Right renal pelvis (tissue), 4 donors: ENCODE measurements at regions not wholly inside any gene's neighbourhood (a gene's known extent, or its start where the extent isn't known, plus 50 kb on each side); places are given as distances from the start of the nearest gene placed in this dataset.

Experiments
- DNase-seq, 4 donors: peaks; one replicate each; pipeline ENCODE4 v3.0.0-alpha.2; 2013; ENCODE audit warnings: low read depth in 4 of 4, low spot score in 3 of 4, missing footprints in 1 of 4

DNA sequence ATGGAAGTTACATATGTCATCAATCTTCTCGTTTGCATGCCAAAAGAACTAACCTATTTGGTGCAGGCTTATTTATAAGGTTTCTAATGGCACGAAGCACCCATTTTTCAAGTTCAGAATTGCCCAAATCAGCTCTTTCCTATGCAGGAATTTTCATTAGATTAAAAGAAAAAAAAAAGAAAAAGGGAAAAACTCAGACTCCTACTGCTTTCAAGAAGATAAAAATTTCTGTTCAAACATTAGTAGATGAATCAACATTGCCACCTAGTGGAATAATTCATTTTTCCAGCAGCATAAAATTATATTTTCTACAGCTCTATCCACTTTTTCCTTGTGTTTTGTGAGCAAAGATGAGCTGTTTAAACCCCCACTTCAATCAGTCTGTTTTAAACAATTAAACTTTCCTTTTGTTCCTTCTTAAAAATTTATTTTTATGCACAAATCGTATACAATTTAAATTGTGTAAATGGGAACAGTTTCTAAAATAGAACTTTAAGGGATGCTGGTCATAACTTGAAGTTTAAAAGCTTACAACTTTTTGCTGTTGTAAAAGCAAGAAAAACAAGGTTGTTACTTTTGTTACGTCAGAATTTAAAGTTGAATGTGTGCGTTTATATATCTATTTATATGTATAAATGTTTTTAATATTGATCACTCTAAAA, 309.9 kb downstream of the ARAP2 start:
- peak; percentile 34 to 41 (median 36) for DNase-seq

DNA sequence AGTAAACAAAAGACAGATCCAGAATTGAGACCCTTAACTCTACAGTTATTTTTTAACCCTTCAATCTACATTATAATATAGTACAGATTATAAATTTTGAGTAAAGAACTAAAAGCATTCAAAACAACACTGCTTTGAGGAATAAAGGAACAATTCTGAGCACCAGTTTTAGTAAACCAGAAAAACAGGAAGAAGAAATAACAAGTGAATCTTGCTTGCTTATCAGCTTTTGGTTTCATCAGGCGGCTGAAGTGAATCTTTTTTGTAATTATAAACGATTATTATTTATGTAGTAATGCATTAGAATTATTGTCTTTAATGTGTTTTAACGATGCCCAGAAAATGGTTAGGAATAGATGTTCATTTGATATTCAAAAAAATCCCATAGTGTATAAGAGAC, 305.4 kb downstream of the ARAP2 start:
- no peak for DNase-seq

DNA sequence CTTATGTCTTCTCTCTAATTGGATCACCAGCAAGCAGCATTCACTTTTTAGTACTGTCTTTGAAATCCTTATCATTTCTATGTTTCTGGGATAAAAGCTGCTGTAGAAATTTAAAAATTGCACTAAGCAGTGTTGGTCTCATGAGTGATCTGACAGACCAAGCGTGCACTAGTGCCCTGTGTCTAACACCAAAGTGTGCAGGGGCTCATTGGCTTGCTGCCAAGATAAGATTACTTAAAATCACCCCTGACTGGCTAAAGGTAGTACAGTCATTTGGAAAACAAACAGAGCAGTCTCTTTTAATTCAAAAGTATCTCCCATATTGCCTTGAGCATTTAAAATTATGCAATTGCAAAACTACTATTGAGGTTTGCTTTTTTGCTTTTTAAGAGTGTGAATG, 304.6 kb downstream of the ARAP2 start:
- peak in 1 of 4 donors; percentile 1 for DNase-seq

DNA sequence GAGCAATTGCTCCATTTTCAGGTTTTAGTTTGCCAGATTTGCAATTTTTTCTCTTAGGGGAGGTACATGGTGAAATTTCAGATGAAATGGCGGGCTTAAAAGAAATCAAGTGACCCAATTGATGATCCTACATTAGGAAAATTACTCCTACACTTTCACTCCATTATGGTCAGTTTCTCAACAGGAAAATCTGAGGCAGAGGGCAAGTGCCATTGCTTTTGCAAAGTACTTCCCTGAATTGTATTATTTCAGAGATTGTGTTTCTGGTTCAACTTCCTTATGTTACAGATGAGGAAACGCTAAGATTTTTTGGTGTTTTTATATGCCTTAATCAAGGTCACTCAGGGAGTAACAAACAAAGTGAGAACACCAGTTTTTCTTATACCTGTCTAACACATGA, 302.2 kb downstream of the ARAP2 start:
- no peak for DNase-seq

DNA sequence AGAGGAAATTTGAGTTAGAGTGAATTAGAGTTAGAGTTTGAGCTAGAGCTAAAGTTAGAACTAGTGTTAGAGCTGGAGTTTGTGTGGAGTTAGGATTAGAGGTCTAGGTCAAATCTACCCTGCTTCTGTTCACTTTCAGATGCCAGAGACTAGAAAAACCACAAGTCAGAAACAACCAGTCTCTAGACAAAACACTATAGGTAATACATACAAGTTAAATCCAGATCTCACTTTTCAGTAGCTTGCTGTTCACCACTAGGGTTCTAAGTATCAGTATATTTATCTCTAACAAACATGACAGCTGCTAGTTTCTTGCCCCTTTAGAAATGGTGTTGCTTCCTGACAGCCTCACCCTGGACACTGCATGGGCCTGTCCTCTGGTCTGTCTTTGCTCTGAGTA, 300.7 kb downstream of the ARAP2 start:
- no peak for DNase-seq

DNA sequence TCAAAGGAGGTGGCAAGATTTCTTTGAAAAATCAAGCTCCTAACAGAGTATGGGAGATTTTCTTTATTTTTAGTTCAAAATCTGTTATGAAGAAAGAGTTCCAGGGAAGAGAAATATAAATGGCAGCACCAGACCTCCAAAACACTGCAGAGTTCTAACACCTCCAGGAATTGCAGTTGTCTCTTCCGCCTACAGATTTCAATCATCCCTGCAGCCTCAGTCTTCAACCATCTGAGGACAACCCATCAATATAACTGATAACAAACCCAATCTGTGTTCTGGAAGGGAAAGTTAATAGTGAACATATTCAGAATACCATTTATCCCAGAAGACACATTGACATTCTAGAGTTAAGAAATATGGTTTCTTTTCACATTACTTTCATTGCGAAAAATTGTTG, 296.1 kb downstream of the ARAP2 start:
- no peak for DNase-seq

DNA sequence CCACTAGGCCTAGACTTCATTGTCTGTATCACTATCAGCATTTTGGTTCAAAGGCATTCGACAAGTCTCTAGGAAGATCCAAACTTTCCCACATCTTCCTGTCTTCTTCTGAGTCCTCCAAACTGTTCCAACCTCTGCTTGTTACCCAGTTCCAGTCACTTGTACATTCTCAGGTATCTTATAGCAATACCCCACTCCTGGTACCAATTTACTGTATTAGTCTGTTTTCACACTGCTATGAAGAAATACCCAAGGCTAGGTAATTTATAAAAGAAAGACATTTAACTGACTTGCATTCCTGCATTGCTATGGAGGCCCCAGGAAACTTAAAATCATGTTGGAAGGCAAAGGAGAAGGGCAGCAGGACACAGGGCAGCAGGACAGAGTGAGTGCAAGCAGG, 293.9 kb downstream of the ARAP2 start:
- no peak for DNase-seq

DNA sequence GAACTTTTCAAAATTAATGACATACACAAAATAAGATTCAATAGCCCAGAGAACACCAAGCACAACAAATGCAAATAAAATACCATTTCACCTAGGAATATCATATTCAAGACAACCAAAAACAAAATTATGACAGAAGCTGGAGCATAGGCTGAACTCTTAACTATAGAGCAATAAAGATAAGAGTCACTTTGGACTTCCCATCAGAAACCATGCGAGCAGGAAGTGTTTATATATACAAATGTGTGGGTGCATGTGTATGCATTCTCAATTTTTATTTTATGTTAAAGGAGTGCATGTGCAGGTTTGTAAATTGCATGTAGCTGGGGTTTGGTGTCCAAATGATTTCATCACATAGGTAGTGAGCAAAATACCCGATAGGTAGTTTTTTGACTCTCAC, 291.6 kb downstream of the ARAP2 start:
- no peak for DNase-seq

DNA sequence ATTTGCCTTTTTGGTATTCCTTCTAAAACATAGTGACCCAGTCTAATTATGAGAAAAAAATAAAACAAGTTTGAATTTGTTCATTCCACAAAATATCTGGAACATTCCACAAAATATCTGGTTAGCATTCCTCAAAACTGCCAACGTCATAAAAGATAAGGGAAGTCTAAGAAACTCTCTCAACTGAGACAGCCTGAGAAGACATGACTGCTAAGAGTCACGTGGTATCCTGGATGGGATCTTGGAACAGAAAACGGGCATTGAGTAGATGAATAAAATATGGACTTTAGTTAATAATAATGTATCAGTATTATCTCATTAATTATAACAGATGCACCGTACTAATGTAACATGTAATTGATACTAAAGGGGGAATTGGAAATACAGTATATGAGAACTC, 280.9 kb downstream of the ARAP2 start:
- DNase-seq = no peak

DNA sequence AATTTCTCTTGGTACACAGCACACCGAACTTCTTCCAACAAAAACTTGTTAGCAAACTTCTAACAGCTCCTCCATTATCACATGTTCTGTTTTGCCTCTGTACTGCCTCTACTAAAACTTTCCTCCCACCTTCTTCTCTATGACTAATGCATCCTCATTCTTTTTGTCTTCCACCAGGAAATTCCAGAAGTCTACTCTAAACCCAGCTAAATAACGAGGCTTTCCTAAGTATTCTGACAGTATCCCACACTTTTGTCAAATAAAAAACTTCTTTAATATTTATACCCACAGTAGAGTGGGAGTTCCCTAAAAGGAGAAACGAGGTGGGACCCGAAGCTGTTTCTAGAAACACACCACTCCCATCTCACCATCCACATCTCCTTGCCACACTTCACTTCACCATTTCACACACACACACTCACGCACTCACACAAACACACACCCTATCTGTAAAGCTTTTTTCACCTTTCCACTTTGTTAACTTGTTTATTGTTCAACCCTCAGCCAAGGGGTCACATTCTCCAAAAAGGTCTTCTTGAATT, 280.3 kb downstream of the ARAP2 start:
- no peak for DNase-seq

DNA sequence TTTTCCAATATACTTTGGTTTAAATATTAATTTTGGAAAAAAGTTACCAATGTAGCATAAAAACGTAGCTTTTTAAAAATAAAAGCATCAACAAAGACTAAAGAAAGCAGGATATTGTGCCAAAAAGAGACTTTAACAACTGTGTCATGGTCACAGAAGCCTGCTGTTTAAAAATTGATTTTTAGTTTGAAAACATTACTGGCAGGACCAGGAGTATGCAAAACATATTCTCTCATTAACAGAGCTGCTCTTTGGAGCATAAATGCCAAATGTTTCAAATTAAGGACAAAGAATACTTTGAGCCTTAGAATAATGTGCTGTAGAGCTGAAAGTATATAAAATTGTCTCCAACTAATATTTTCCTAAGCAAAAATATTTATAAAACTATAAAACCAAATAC, 279.0 kb downstream of the ARAP2 start:
- DNase-seq = peak in 2 of 4 donors; percentile 2

DNA sequence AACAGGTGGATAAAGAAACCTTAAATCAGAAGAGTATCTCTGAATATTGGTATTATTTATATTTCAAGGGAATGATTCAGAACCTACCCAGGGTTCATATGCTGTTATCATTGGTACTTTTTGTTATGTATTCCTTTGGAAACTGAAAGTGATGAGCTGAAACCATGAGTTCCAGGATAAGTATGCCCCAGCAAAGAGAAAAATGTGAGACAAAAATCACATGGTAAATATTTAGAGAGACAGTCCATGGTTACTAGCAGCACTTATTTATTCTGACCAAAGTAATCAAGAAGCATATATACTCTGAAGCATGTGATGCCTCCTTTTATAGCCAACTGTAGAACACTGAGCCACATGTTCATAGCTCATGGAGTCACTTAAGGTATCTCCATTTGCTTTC, 277.7 kb downstream of the ARAP2 start:
- no peak for DNase-seq

DNA sequence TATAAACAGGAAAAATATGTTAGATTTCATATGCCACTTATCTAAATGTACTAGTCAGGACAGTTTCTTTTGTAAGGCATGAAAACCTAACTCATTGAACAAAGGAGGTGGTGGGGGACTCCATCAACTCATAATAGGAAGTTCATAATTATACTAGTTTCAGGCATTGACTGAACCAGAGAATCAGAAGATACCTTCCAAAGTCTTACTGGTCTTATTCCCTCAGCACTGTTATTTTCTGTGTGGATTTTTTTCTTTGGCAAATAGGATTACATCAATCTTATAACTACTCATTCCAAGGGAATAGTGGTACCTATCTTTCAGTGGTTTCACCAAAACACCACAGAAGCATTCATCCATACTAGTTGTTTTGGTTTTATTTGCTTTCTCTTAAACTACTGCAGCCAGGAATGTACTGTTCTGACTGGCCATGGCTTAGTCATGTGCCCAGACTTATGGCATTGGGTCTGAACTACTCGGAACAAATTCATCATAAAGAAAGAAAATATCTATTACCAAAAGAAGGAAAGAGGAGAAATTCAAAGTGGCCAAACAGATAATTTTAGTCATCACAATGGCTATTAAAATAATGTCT, 273.9 kb downstream of the ARAP2 start:
- DNase-seq = no peak

DNA sequence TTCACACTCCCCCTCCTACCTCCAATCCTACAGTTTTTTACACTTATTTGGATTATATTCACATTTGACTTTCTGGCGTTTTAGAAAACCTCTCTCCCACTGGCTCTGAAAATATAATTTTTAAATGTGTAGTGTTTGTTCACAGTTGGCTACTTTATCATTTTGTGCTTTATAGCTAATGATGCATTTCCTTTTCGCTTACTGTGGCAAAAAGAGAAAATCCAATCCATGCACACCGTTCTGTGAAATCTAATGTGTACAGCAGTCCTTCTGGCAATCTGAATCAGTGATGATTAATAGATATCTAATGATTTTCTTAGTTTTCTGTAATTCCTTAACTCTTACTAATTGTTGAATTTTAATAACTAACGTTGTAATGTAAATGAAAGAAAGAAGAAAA, 271.5 kb downstream of the ARAP2 start:
- DNase-seq = no peak

DNA sequence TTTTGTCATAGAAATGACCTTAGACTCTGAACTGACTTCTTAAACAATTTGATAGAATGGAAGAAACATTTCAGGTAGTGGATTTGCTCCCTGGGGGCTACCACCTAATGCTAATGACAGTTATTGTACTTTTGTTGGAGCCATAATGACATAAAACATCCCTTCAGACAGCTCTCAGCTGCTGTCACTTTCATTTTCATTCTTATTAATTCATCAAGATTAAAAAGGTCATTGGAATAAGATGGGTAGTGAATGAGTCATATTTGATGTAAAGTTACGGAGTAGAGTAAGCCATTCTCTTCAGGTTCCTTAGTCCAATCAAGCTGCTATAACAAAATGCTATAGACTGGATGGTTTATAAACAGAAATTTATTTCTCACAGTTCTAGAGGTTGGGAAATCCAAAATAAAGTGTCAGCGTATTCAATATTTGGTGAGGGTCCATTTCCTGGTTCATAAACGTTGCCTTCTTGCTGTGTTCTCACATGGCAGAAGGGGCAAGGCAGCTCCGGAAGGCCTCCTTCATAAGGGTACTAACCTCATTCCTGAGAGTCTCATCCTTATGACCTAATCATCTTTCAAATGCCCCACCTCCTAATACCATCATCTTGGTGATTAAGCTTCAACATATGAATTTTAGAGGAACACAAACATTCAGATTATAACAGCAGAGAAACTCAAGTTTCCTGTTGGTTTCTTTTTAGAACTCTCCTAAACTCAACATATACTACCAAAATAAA, 268.5 kb downstream of the ARAP2 start:
- no peak for DNase-seq

DNA sequence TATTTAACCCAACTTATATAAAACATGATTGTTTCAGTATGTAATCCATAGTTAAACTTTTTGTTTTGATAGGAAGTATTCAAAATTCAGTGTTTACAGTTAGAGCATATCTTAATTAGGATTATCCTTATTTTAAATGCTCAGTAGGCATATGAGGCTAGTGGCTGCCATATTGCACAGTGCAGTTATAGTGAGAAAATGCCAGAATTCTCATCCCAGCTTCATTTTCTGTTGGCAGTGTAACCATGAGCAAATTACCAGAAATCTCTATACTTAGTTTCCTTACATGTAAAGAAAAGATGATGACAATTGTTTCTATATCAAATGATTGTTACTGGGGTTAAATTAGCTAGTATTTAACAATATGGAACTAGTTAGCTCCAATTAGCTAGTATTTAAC, 265.8 kb downstream of the ARAP2 start:
- DNase-seq = no peak

DNA sequence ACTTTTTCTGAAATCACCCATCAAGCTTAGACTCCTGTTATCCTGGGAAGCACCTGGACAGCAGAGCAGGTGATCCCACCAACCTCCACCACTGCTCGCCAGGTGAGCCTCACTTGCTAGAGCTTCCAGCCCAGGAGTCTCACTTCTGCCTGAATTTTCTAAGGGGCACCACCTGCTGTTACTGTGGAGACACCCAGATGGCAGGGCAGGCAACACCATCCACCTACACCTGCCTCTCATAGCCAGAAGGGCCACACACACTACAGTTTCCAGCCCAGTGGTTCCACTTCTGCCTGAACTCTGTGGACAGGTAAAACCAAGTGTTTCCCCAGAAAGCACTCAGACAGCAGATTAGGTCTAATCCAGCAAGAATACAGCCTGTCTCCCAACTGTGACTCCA, 262.0 kb downstream of the ARAP2 start:
- DNase-seq = no peak

DNA sequence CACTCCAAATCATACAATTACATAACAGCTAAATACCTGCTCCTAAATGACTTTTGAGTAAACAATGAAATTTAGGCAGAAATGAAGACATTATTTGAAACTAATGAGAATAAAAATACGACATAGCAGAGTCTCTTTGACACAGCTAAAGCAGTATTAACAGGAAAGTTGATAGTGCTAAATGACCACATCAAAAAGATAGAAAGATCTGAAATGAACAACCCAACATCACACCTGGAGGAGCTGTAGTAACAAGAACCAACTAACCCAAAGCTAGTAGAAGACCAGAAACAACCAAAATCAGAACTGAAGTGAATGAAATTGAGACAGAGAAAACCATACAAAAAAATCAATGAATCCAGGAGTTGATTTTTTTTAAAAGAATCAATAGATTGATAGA, 257.8 kb downstream of the ARAP2 start:
- DNase-seq = no peak

DNA sequence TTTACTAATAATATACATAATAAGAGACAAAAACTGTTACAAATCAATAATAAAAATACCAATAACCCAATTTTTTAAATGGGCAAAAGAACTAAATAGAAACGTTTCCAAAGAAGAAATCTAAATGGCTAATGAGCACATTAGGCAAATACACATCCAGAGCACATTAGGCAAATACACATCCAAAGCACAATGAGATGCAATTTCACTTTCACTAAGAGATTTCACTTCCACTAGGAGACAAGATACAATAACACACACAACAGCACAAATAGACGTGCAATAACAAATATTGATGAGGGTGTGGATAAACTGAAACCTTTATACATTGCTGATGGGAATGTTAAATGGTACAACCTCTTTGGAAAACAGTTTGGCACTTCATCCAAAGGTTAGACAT, 250.7 kb downstream of the ARAP2 start:
- no peak for DNase-seq

DNA sequence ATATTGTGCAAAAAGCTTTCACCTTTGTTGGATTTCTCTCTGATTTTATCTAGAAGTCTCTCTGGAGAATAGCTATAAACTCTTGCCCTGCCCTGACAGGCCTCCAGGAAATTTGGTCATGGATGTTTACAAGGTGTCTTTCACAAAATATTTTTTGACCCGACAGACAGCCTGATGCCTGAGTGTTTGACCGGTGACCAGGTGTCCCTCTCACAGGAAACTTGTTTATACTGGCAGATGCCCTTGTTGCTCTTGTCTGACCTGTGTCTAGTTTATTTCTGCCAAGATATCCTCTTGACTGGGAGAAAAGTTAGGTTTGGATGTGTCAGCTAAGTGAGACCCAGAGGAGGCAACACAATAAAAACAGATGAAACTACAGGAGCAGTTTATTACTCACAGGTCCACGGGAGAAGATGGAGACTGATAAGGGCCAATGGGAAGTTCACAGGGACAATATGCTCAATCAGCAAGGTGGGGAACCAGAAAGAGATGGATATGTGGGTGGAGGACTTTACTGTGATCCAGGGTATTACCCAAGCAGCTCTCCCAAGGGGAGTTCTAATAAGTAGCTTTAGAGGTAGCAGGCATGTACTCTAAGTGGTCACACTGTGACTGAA, 243.3 kb downstream of the ARAP2 start:
- no peak for DNase-seq

DNA sequence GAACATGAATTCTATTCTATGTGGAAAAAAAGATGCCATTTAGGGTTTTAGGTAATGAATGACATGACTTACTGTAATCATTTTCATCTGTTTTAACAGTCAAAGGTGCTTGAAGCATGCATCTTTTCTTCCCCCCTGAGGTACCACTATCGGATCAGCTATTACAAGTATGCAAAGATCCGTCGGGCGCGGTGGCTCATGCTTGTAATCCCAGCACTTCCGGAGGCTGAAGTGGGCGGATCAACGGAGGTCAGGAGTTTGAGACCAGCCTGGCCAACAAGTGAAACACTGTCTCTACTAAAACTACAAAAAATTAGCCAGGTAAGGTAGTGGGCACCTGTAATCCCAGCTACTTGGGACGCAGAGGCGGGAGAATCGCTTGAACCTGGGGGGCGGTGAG, 241.3 kb downstream of the ARAP2 start:
- DNase-seq = no peak
